HG03175 (cell line): ENCODE measurements at regions not wholly inside any gene's neighbourhood (a gene's known extent, or its start where the extent isn't known, plus 50 kb on each side); places are given as distances from the start of the nearest gene placed in this dataset.

ENCODE experiments used
- ATAC-seq: cut with Tn5 transposase; IDR thresholded peaks from one replicate; pipeline ENCODE4 v1.9.1; 2021; ENCODE audit warnings: mild to moderate bottlenecking, moderate library complexity; ENCODE audit not compliant: unreplicated experiment

- ATAC-seq, result peak; percentile 71
Measured at GRCh38 chr21:24197132-24197643, 1410.1 kb downstream of the MRPL39 start.

DNA sequence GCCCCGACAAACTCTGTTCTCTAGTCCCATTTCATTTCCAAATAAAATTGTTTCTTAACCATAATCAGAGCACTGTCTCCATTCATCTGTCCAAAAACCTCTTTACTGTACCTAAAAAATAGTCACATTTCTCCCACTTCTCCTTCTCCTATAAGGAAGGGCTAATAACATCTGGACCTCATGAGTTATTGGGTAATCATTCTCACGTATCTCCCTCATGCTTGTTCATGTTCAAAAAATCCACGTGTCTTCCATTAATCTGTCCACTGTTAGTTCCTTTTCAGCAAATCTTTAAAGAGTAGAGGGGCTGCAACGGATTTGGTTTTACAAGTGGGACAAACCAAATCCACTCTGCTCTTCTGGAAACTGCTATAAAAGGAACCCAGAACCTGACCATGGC, 1418.8 kb downstream of the MRPL39 start:
- no peak for ATAC-seq

DNA sequence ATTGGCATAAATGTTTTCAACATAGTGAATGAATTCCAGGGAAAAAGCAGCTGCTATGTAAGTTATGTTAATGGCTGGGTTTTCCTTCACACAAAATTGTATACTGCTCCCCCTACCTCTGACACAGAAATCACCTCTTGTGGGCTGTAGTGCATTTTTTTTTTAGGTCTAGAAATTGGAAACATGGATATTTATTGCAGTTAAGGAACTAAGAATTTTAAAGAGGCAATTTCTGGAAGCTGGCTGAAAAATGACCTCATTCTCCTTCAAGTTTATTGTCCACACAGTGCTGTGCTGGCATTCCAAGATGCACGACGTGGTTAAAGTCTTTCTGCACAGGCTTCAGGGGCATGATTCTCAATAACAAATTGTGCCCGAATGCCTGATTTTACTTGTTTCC, 1424.2 kb downstream of the MRPL39 start:
- ATAC-seq, result no peak

- ATAC-seq, result no peak
Measured at GRCh38 chr21:24179110-24179509, 1428.2 kb downstream of the MRPL39 start.

DNA sequence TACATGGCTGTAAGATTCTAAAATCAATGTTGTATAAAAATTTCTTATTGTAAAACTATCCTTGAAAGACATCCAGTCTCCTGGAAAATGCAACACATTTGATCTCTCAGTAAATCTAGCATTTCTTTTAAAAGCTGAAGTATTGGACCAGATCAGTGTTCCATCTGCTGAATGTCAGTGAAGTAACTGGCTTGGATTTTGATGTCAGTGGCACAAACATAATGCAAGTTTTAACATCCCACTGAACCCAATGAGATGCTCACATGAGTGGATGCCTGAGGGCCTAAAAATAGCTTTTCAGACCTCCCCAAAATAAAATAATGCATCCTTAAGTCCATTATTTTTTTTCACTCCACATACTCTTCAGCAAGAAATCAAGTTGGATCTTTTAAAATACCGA, 1432.2 kb downstream of the MRPL39 start:
- ATAC-seq, result no peak

DNA sequence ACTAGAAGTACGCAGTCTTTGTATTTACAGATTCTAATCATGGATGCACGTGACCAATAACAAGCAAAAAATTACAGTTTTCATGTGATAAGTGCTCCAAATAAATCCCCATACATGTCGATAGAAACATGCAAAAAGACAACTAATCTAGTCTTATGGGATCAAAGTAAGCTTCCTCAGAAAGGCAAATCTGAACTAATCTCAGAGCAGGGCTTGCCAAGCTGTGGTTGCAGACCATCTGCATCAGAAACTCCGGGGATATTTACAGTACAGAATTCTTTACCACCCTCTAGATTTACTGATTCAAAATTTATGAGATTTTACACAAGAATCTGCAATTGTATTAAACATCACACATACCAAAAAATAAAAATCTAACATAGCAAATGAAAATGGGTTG, 1435.5 kb downstream of the MRPL39 start:
- ATAC-seq, result no peak

DNA sequence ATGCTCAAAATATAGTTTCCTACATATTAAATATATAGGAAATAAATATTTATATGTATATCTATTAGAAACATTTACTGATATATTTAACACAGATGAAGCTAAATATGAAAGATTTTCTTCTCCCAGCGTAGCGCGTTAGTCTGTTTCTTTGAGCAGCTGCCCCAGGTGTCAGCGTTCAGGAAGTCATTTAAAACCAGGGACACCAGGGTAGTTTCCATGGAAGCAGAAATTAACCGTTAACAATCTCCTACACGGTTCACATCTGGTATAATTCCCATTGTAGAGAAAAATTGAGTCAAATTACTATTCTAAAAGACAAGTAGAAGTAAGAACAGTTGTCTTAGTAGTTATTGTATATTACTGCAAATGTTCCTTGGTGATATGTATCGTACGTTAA, 1443.7 kb downstream of the MRPL39 start:
- ATAC-seq, result no peak

DNA sequence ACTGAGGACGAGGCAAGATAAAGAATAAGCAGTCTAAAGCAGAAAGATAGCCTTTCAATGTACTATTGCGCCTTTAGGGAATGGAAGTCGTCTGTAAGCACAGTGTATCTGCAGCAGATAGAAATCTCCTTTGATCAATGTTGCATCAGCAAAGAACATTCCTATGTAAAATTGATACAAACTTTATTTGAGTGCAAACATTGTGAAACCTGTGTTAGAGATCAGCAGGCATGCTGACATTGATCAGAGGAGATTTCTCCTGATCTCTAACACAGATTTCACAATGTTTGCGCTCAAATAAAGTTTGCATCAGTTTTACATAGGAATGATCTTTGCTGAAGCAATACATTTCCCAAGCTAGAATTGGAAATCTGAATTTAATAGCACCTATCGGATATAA, 1446.8 kb downstream of the MRPL39 start:
- ATAC-seq, result no peak

DNA sequence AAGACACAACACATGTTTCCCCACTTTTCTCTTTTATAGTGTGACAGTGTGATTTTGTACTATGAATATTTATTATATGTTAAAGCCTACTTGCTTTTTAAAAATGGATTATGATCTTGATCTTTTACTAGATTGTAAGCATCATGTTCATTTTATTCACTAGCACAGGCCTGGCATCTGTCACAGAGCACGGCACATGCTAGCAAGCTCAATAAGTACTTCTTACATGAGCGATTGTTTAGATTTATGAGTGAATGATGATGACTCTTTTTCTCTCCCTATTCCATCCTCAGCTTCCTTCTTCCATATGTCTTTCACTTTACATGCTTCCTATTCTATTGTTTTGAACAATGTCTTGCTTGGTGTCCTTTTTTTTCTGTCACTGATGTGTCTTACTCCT, 1454.1 kb downstream of the MRPL39 start:
- no peak for ATAC-seq

GRCh38 chr21:24150753-24151152, 1456.5 kb downstream of the MRPL39 start:
- no peak for ATAC-seq

- ATAC-seq, result no peak
Measured at GRCh38 chr21:24148461-24148860, 1458.8 kb downstream of the MRPL39 start.

- ATAC-seq, result no peak
Measured at GRCh38 chr21:24147674-24148073, 1459.6 kb downstream of the MRPL39 start.

GRCh38 chr21:24131056-24131455, 1476.2 kb downstream of the MRPL39 start:
- ATAC-seq, result no peak

- ATAC-seq, result no peak
Measured at GRCh38 chr21:24127651-24128050, 1479.6 kb downstream of the MRPL39 start.

GRCh38 chr21:24123785-24124184, 1483.5 kb downstream of the MRPL39 start:
- no peak for ATAC-seq

DNA sequence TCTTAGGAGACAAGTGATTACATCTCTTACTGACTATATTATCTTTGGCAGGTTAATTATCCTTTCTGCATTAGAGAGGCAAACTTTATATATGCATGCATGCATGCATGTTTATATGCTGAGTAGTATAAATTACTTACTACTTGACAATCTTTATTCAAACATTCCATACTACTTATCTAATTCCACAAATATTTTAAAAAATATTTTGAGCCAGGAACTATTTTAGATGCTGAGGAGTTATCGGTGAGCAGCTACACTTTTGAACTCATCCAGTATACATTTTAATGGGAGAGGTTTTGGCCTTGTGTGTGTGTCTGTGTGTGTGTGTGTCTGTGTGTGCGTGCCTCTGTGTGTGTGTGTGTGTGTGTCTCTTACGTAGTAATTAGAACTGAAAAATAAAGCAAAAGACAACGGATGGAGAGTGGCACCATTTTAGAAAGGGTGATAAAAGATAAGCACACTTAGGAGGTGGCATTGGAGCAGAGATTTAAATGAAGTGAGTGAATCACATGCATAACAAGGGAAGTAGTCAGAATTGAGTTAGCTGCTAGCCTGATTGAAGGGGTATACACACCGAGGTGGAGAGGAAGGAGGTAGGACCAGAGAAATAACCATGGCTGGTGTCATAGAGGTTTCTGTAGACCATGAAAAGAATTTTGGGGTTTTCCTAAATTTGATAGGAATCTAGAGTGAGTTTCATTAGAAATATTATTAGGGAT, 1488.4 kb downstream of the MRPL39 start:
- no peak for ATAC-seq

- ATAC-seq, result no peak
Measured at GRCh38 chr21:24115141-24115540, 1492.1 kb downstream of the MRPL39 start.

DNA sequence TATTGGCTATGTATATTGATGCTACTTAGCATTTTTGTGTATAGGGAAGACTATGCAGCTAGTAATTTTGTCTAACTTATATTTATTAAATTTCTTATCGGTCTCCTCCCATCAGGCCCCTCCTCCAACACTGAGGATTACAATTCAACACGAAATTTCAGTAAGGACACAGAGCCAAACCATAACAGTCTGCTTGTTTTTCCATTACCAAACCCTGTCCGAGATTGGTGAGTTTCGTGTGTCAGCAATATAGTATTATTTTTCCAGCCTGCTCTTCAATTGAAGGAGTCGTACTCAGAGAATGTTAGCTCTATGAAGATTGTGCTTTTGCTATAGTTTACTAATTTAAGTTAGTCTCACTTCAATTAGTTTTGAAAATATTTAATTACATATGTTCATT, 1495.3 kb downstream of the MRPL39 start:
- no peak for ATAC-seq

- ATAC-seq, result no peak
Measured at GRCh38 chr21:24110846-24111245, 1496.4 kb downstream of the MRPL39 start.

DNA sequence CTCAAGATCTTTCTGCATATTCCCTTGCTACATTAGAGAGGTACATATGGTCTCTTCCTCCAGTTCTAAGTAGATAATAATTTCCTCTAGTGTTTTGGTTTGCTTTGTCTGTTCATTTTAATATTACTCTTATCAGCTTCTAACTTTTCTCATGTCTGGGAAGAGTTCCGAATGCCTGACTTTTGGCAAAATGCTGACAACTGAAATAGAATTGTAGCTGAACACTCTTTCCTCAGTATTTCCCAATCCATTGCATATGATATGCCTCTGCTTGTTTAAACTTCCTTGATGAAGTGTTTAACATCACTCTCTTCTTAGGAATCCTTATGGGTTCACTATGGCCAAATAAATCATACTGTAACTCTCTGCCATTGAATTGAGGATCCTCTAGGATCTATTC, 1510.1 kb downstream of the MRPL39 start:
- no peak for ATAC-seq

DNA sequence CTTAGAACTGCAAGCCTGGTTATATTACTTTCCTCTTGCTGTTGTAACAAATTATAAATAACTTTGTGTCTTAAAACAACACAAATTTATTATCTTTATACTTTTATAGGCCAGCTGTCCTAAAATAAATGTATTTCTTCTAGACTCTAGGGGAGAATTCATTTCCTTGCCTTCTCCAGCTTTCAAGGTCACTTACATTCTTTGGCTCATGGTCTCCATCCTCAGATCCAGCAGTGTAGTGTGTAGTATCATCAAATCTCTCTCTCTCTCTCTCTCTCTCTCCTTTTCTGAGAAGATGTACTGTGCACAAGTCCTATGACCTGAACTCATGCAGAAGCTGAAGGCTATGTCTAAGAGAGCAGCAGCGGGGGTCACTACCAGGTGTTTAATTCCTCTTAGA, 1510.6 kb downstream of the MRPL39 start:
- ATAC-seq, result no peak

GRCh38 chr21:24093032-24093431, 1514.2 kb downstream of the MRPL39 start:
- no peak for ATAC-seq

- ATAC-seq, result no peak
Measured at GRCh38 chr21:24076179-24076578, 1531.1 kb downstream of the MRPL39 start.
